ENCODE measurements at regions not wholly inside any gene's neighbourhood (a gene's known extent, or its start where the extent isn't known, plus 50 kb on each side); places are given as distances from the start of the nearest gene placed in this dataset.

DNA sequence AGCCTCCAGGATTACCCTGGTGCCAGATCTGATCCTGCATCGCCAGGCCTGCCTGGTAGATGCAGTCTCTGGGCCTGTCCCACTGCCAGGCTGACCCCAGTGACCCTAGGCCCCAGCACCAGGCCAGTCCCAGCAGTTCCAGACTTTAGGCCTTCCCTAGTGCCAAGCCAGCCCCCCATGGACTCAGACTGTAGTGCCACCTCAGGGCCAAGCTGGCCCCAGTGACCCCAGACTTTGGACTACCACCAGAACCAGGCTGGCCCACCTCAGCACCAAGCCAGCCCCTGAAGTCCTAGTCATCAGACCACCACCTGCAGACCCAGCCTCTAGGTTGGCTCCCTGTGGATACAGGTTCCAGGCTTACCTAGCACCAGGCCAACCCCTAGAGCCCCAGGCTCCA is 142.5 kb downstream of the PJA2 start (continued):
- TF ChIP-seq, protein P1, sequence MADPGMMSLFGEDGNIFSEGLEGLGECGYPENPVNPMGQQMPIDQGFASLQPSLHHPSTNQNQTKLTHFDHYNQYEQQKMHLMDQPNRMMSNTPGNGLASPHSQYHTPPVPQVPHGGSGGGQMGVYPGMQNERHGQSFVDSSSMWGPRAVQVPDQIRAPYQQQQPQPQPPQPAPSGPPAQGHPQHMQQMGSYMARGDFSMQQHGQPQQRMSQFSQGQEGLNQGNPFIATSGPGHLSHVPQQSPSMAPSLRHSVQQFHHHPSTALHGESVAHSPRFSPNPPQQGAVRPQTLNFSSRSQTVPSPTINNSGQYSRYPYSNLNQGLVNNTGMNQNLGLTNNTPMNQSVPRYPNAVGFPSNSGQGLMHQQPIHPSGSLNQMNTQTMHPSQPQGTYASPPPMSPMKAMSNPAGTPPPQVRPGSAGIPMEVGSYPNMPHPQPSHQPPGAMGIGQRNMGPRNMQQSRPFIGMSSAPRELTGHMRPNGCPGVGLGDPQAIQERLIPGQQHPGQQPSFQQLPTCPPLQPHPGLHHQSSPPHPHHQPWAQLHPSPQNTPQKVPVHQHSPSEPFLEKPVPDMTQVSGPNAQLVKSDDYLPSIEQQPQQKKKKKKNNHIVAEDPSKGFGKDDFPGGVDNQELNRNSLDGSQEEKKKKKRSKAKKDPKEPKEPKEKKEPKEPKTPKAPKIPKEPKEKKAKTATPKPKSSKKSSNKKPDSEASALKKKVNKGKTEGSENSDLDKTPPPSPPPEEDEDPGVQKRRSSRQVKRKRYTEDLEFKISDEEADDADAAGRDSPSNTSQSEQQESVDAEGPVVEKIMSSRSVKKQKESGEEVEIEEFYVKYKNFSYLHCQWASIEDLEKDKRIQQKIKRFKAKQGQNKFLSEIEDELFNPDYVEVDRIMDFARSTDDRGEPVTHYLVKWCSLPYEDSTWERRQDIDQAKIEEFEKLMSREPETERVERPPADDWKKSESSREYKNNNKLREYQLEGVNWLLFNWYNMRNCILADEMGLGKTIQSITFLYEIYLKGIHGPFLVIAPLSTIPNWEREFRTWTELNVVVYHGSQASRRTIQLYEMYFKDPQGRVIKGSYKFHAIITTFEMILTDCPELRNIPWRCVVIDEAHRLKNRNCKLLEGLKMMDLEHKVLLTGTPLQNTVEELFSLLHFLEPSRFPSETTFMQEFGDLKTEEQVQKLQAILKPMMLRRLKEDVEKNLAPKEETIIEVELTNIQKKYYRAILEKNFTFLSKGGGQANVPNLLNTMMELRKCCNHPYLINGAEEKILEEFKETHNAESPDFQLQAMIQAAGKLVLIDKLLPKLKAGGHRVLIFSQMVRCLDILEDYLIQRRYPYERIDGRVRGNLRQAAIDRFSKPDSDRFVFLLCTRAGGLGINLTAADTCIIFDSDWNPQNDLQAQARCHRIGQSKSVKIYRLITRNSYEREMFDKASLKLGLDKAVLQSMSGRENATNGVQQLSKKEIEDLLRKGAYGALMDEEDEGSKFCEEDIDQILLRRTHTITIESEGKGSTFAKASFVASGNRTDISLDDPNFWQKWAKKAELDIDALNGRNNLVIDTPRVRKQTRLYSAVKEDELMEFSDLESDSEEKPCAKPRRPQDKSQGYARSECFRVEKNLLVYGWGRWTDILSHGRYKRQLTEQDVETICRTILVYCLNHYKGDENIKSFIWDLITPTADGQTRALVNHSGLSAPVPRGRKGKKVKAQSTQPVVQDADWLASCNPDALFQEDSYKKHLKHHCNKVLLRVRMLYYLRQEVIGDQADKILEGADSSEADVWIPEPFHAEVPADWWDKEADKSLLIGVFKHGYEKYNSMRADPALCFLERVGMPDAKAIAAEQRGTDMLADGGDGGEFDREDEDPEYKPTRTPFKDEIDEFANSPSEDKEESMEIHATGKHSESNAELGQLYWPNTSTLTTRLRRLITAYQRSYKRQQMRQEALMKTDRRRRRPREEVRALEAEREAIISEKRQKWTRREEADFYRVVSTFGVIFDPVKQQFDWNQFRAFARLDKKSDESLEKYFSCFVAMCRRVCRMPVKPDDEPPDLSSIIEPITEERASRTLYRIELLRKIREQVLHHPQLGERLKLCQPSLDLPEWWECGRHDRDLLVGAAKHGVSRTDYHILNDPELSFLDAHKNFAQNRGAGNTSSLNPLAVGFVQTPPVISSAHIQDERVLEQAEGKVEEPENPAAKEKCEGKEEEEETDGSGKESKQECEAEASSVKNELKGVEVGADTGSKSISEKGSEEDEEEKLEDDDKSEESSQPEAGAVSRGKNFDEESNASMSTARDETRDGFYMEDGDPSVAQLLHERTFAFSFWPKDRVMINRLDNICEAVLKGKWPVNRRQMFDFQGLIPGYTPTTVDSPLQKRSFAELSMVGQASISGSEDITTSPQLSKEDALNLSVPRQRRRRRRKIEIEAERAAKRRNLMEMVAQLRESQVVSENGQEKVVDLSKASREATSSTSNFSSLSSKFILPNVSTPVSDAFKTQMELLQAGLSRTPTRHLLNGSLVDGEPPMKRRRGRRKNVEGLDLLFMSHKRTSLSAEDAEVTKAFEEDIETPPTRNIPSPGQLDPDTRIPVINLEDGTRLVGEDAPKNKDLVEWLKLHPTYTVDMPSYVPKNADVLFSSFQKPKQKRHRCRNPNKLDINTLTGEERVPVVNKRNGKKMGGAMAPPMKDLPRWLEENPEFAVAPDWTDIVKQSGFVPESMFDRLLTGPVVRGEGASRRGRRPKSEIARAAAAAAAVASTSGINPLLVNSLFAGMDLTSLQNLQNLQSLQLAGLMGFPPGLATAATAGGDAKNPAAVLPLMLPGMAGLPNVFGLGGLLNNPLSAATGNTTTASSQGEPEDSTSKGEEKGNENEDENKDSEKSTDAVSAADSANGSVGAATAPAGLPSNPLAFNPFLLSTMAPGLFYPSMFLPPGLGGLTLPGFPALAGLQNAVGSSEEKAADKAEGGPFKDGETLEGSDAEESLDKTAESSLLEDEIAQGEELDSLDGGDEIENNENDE (IDR thresholded peaks at IDR 0.05; ENCODE audit: insufficient replicate concordance, low read length): no peak
- TF ChIP-seq TAF1 (IDR thresholded peaks at IDR 0.05; ENCODE audit: low read depth, low read length): no peak
- TF ChIP-seq, protein P2, sequence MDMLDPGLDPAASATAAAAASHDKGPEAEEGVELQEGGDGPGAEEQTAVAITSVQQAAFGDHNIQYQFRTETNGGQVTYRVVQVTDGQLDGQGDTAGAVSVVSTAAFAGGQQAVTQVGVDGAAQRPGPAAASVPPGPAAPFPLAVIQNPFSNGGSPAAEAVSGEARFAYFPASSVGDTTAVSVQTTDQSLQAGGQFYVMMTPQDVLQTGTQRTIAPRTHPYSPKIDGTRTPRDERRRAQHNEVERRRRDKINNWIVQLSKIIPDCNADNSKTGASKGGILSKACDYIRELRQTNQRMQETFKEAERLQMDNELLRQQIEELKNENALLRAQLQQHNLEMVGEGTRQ (IDR thresholded peaks at IDR 0.05; ENCODE audit: low read length): no peak
- no peak for TF ChIP-seq CREB1 (IDR thresholded peaks at IDR 0.05)
